22Rv1 (cell line): ENCODE measurements at regions not wholly inside any gene's neighbourhood (a gene's known extent, or its start where the extent isn't known, plus 50 kb on each side); places are given as distances from the start of the nearest gene placed in this dataset.

Experiments
- H3K27ac ChIP-seq: fragments of 450-650 bp; 2 replicates; pipeline ENCODE4 v1.5.1; 2017
- ZFX ChIP-seq: fragments of 450-650 bp; IDR thresholded peaks from 2 replicates; pipeline ENCODE4 v1.6.1; 2017; ENCODE audit warnings: antibody characterized with exemption, borderline replicate concordance
- TF ChIP-seq, protein P1 (sequence below): fragments of 450-650 bp; IDR thresholded peaks from 2 replicates; pipeline ENCODE4 v1.5.1; 2017; ENCODE audit warnings: mild to moderate bottlenecking

DNA sequence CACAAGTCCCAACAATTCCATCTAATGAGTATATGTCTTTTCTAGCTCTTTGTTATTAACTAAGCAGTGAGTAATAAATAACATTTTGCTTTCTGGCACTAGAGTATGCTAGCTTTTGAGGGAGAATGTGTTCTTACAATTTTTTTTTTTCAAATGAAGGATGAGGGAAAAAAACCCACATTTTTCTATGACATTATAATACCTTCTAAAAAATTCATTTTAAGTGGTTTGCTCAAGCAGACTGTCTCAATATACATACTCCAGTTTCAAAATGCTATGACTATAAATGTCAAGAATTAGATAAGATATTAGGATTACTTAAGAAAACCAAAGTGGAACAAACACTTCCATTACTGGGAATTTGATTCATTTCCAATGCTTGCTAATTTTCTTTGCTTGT is 394.6 kb downstream of the C12orf75 start:
- no peak overlapping the region for H3K27ac ChIP-seq
- TF ChIP-seq, protein P1, sequence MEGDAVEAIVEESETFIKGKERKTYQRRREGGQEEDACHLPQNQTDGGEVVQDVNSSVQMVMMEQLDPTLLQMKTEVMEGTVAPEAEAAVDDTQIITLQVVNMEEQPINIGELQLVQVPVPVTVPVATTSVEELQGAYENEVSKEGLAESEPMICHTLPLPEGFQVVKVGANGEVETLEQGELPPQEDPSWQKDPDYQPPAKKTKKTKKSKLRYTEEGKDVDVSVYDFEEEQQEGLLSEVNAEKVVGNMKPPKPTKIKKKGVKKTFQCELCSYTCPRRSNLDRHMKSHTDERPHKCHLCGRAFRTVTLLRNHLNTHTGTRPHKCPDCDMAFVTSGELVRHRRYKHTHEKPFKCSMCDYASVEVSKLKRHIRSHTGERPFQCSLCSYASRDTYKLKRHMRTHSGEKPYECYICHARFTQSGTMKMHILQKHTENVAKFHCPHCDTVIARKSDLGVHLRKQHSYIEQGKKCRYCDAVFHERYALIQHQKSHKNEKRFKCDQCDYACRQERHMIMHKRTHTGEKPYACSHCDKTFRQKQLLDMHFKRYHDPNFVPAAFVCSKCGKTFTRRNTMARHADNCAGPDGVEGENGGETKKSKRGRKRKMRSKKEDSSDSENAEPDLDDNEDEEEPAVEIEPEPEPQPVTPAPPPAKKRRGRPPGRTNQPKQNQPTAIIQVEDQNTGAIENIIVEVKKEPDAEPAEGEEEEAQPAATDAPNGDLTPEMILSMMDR: no peak
- TF ChIP-seq ZFX: no peak

DNA sequence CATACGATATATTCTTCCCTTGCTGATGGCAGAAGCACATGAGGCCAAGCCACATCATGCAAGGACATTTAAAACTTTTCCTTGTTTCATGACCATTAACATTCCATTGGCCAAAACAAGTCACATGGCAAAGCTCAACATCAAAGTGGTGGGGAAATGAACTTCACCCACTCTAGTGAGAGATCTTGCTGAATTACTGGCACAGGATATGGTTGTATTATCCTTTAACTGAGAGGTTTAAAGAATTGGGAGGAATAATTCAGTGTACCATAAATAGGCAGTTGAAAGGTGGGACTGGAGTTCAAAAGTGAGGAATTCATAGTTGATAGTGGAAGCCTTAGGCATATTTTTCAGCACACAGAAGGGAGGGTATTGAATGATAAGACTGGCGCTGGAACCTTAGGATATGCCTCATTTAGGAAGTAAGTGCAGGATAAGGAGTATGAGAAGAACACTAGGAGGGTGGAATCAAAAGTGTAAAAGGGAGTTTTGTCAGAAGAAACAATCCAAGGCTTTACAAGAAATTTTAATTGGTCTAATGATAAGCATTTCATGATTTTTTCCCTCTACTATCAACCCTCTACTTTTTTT is 398.8 kb downstream of the C12orf75 start:
- H3K27ac ChIP-seq: no peak overlapping the region
- TF ChIP-seq, protein P1: no peak
- no peak for TF ChIP-seq ZFX

DNA sequence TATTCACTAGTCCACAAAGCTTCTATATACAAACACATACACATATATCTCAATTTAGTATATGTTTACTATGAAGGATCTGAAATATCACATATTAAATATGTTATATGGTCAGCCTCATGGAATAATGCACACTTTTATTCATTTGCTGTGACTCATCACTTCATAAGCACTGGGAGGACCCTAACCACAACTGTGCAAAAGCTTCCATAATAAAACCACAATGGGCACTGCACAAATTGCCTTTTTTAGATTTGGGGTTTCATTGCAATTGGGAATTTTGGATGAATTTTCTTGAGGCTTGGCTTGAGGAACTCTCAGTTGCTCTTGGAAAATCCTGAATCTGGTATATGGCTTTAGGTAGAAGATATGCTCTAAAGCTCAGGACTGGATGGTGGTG is 399.4 kb downstream of the C12orf75 start:
- H3K27ac ChIP-seq: no peak overlapping the region
- TF ChIP-seq, protein P1: no peak
- no peak for TF ChIP-seq ZFX

DNA sequence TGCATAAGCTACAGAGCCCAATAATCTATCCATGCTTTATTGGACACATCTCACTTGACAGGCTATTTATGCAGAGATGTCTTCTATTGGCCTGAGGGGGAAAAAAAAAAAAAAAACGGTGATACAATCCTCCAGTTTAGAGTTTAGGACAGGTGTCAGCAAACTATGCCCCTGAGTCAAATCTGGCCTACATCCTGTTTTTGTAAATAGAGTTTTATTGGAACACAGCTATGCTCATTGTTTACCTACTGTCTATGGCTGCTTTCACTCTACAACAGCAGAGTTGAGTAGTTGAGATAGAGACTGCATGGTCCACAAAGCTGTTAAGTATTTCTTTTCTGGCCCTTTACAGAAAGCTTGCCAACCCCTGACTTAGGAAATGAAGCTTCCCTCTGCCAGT is 403.1 kb downstream of the C12orf75 start:
- no peak overlapping the region for H3K27ac ChIP-seq
- TF ChIP-seq ZFX: no peak
- TF ChIP-seq, protein P1: no peak

DNA sequence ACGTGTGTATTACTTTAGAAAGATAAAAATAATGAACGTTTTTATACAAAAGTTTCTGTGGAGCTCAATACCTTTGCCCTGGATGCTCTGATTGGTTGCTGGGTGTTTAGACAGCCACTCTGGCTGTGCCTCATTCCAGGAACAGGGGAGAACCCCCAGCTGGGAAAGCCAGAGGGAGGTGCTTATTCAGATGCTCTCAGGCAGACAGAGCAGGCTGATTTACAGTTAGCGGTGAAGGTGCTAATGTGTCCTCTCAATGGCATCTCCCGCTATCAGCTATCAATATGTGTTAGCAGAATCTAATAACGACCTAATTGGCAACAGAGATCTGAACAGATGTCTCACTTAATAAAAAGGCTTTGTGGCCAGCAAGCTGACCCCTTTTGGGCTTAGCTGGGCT is 402.3 kb downstream of the NUAK1 start:
- no peak overlapping the region for H3K27ac ChIP-seq
- TF ChIP-seq, protein P1: no peak
- TF ChIP-seq ZFX: no peak

DNA sequence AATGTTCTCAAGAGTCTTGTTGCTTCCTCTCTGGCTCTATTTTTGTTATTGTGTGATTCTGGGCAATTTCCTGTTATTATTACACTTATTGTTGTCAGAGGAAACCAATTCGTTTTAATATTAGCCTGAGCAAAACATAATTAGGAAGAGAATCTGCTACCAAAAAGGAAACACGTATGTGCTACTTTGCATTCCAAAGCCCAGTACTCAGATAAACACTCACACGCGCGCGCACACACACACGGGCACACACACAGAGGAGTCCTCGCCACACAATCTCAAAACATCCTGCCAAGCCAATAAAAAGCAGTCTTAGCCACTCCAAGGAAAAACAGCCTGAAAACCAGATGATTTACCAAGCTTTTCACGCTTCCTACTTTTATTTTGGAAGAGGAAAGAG is 400.7 kb downstream of the NUAK1 start:
- no peak overlapping the region for H3K27ac ChIP-seq
- TF ChIP-seq ZFX: no peak
- TF ChIP-seq, protein P1: no peak

DNA sequence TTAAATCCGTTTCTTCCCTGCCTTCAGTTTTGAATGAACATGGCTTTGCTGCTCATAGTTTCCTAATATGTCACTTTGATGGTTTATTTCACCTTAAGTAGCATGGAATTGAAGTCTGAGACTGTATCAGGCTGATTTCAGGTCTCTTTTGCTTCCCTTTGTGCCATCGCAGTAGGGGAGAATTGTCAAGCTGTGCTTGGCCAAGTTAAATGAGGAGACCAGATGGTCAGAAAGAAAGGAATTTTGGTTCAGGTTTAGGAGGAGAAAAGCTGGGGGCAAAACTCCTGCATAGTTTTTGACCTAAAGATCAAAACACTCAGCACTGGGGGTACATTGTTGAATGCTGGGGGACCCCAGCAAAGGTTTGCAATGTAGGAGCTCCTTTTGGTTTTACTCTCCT is 398.4 kb downstream of the NUAK1 start:
- no peak overlapping the region for H3K27ac ChIP-seq

More for the DNA sequence above, 398.4 kb downstream of the NUAK1 start:
- TF ChIP-seq, protein P1: no peak
- no peak for TF ChIP-seq ZFX
